ENCODE measurements at regions not wholly inside any gene's neighbourhood (a gene's known extent, or its start where the extent isn't known, plus 50 kb on each side); places are given as distances from the start of the nearest gene placed in this dataset.

DNA sequence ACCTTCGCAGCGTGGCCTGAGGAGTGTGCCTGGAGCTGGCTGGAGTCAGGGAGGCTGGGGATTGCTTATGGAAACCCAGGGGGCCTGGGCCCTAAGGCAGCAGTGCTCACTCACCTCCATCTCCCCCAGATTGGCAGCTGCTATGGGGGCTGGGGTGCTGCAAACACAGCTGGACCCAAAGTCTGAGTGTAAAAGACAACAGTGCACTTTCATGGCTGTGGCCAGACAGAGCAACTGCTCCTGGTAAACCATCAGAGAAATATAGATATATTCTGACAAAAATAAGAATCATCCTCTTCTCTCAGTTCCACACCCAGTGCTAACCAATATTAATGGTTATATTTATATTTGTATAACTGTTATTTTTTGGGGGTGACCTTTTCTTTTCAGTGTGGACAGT is 123.9 kb downstream of the TENT4A start:
- peaks cover 7% of the 10 kb centered on the region for H3K4me1 Mint-ChIP-seq
- peaks cover 6% of the 10 kb centered on the region for H3K36me3 Mint-ChIP-seq (ENCODE audit: low read depth)
- H3K9me3 Mint-ChIP-seq (ENCODE audit: low read depth), result peaks cover 8% of the 10 kb centered on the region
- no peak for DNase-seq
- POLR2A ChIA-PET, result no interaction called here
- no peak overlapping the region for H3K27ac Mint-ChIP-seq
- ATAC-seq, result no peak
- peaks cover 3% of the 10 kb centered on the region for H3K27me3 Mint-ChIP-seq
- CTCF ChIA-PET, result interaction anchor here (0.9 to 1.1 kb wide), 2 partner anchors 10 to 17 kb away, joined by 3 to 4 read pairs; no protein-coding TSS in a partner anchor
- intact Hi-C loops (cut with DNase I, micrococcal nuclease), result no loop called here
- no peak overlapping the region for H3K4me3 Mint-ChIP-seq

DNA sequence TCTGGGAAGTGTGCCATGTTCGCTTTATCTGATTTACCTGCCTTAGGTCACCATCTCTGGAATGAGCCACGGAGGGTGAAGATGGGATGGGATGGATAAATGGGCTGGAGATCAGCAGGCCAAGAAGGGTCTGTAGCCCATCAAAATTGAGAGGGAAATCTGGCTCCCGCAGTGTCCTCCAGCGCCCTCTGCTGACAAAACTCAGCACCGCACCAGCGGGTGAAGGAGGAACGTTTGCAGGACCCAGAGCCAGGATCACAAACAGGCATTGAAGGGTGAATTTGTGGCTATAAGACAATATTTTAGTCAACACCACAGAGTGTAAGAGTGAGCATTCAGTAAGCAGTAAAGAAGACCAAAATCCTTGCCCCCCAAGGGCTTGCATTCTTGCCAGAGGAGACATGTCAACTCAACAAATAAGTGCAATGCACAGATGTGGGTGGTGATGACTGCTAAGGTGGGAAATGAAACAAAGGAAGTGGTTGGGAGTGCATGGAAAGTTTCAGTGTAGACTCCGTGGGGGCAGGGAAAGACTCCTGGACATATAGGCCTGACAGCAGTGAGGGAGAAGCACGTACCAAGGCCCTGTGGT is 124.4 kb downstream of the TENT4A start:
- Mint-ChIP-seq H3K9me3 (ENCODE audit: low read depth) (peaks cover 8% of the 10 kb centered on the region), H3K27ac (no peak overlapping the region), H3K27me3 (no peaks in the 10 kb centered on the region), H3K4me1 (peaks cover 4% of the 10 kb centered on the region), H3K4me3 (no peak overlapping the region), H3K36me3 (ENCODE audit: low read depth) (peaks cover 6% of the 10 kb centered on the region)
- ATAC-seq (no peak), DNase-seq (peak; percentile 43)
- intact Hi-C loops (cut with DNase I, micrococcal nuclease), result no loop called here
- CTCF ChIA-PET, result no interaction called here
- POLR2A ChIA-PET, result no interaction called here

DNA sequence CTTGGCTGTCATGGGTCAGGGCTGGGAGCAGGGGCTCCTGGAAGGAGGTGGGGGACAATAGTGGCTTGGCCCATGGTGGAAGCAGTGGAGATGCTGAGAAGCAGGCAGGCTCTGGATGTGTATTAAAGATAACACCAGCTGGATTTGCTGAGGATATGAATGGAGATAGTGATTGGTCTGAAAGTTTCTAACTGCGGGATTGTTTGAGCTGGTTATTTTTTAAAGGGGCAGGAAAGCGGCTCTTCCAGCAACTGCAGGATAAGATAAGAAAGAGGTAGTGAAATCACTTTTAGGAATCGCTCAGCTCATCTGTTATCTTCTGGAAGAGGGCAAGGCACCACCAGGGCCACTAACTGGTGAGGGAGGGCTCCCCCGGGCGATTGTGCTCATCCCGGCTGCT is 125.5 kb downstream of the TENT4A start:
- ChIA-PET CTCF (no interaction called here), POLR2A (no interaction called here)
- Mint-ChIP-seq H3K27me3 (no peaks in the 10 kb centered on the region), H3K4me1 (no peaks in the 10 kb centered on the region), H3K27ac (no peak overlapping the region), H3K9me3 (ENCODE audit: low read depth) (peaks cover 8% of the 10 kb centered on the region), H3K36me3 (ENCODE audit: low read depth) (peaks cover 6% of the 10 kb centered on the region), H3K4me3 (no peak overlapping the region)
- no peak for ATAC-seq
- DNase-seq, result no peak
- intact Hi-C loops (cut with DNase I, micrococcal nuclease), result no loop called here

DNA sequence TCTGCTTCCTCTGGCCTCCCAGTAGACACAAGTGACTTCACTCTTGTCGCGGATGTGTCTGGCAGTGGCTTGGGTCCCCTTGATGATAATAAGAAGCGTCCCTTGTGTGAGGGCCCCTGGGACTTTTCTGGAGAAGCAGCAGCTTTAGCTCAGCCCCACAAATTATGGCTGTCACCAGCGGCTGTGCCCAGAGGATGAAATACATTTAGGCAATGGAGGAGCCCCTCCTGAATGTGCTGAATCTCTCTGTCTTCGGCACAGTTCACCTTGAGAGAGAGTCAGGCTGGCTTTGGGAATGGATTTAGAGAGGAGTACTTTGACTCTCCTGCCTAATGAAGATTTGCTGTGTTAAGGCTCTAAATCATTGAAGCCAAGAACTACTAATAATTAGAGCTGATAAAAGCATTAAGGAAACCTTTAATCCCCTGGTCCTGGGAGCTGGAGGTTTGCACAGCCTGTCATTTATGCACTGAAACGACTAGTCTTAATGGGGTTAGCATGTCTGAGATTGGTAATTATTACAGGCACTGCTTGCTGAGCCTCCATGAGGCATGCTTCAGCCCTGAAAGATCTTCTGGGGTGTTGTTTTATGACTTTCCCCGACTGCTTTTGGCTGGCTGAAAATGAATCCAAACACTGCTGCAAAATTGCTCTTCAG is 127.0 kb downstream of the TENT4A start:
- Mint-ChIP-seq H3K4me3 (no peak overlapping the region), H3K4me1 (no peaks in the 10 kb centered on the region), H3K9me3 (ENCODE audit: low read depth) (peaks cover 8% of the 10 kb centered on the region), H3K27me3 (no peaks in the 10 kb centered on the region), H3K36me3 (ENCODE audit: low read depth) (peaks cover 6% of the 10 kb centered on the region), H3K27ac (no peak overlapping the region)
- DNase-seq (no peak), ATAC-seq (no peak)
- intact Hi-C loops (cut with DNase I, micrococcal nuclease), result no loop called here
- ChIA-PET CTCF (no interaction called here), POLR2A (no interaction called here)

DNA sequence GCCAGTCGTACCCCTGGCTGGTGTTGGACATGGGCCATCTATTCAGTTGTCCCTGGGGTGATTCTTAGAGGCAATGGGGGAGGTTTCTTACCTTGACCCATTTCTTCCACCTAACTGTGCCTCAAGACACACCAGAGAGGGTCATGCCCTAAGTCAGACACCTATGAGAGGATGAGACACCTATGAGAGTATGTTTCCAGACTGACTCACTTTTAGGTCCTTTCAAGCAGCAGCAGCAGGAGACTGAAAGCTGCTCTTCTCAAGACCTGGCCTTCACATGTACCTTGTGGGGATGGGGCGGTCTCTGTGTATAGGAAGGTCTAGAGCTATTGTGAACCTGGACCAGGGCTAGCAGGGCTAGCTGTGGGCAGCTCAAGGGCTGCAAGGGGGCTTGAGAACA is 130.1 kb downstream of the TENT4A start:
- POLR2A ChIA-PET, result no interaction called here
- intact Hi-C loops (cut with DNase I, micrococcal nuclease), result no loop called here
- Mint-ChIP-seq H3K9me3 (ENCODE audit: low read depth) (no peaks in the 10 kb centered on the region), H3K27ac (no peak overlapping the region), H3K27me3 (no peaks in the 10 kb centered on the region), H3K36me3 (ENCODE audit: low read depth) (no peaks in the 10 kb centered on the region), H3K4me3 (no peak overlapping the region), H3K4me1 (peaks cover 9% of the 10 kb centered on the region)
- ATAC-seq, result peak; percentile 74
- no peak for DNase-seq
- CTCF ChIA-PET, result interaction anchor here (0.7 kb wide), 1 partner anchor 14 kb away, joined by 3 read pairs; no protein-coding TSS in a partner anchor

DNA sequence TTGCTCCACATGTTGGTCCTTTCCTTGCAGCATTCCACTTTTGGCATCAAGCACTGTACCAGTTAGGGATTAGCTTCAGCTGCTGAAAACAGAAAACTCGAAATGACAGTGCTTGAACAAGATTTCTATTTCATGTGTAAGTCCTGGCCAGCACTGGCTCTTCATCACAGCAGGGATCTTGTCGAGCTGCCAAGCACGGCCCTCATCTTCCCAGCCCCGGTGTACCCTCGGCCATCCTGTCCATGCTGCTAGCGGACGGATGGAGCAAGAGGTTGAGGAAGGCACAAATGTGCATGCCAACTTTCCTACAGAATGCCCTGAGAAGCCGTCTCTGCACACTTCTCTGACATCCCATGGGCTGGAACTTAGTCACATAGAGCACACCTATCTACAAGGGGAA is 130.6 kb downstream of the TENT4A start:
- CTCF ChIA-PET, result no interaction called here
- POLR2A ChIA-PET, result no interaction called here
- intact Hi-C loops (cut with DNase I, micrococcal nuclease), result no loop called here
- Mint-ChIP-seq H3K9me3 (ENCODE audit: low read depth) (no peaks in the 10 kb centered on the region), H3K27ac (no peak overlapping the region), H3K4me3 (no peak overlapping the region), H3K36me3 (ENCODE audit: low read depth) (no peaks in the 10 kb centered on the region), H3K4me1 (peaks cover 12% of the 10 kb centered on the region), H3K27me3 (no peaks in the 10 kb centered on the region)
- DNase-seq (no peak), ATAC-seq (no peak)

DNA sequence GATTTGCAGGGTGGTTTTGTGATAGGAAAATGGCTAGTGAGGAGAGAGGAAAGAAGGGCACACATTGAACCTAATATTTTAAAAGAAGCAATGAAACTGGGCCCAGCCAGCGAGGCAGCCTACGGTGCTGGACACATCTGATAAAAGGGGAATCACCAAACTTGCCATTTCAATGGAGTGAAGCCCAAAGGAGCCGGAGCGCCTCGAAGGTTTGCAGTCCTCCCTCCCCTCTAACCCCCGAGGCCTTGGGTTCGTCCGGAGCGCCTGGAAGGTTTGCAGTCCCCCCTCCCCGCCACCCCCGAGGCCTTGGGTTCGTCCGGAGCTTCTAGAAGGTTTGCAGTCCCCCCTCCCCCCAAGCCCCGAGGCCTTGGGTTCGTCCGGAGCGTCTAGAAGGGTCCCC is 132.6 kb downstream of the TENT4A start:
- intact Hi-C loops (cut with DNase I, micrococcal nuclease), result no loop called here
- Mint-ChIP-seq H3K27ac (no peak overlapping the region), H3K4me3 (no peak overlapping the region), H3K9me3 (ENCODE audit: low read depth) (no peaks in the 10 kb centered on the region), H3K36me3 (ENCODE audit: low read depth) (no peaks in the 10 kb centered on the region), H3K27me3 (no peaks in the 10 kb centered on the region), H3K4me1 (peaks cover 12% of the 10 kb centered on the region)
- DNase-seq, result no peak
- ChIA-PET POLR2A (no interaction called here), CTCF (interaction anchor here (0.7 kb wide), 1 partner anchor 1031 kb away, joined by 4 read pairs; no protein-coding TSS in a partner anchor)
- no peak for ATAC-seq

DNA sequence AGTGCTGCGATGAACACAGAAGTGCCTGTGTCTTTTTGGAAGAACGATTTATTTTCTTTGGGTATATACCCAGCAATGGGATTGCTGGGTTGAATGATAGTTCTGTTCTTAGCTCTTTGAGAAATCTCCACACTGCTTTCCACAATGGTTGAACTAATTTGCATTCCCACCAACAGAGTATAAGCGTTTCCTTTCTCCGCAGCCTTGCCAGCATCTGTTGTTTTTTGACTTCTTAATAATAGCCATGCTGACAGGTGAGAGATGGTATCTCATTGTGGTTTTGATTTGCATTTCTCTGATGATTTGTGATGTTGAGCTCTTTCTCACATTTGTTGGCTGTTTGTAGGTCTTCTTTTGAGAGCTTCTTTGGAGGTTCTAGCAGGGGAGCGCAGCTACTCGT is 134.6 kb downstream of the TENT4A start:
- H3K4me1 Mint-ChIP-seq, result peaks cover 12% of the 10 kb centered on the region
- H3K27me3 Mint-ChIP-seq, result peaks cover 1% of the 10 kb centered on the region
- DNase-seq (no peak), ATAC-seq (no peak)
- intact Hi-C loops (cut with DNase I, micrococcal nuclease), result no loop called here
- H3K4me3 Mint-ChIP-seq, result no peak overlapping the region
- peaks cover 3% of the 10 kb centered on the region for H3K9me3 Mint-ChIP-seq (ENCODE audit: low read depth)
- ChIA-PET POLR2A (no interaction called here), CTCF (interaction anchor here (0.7 to 1.5 kb wide), 3 partner anchors 11 to 28 kb away, joined by 3 to 6 read pairs (median 4); no protein-coding TSS in a partner anchor)
- H3K27ac Mint-ChIP-seq, result no peak overlapping the region
- peaks cover 4% of the 10 kb centered on the region for H3K36me3 Mint-ChIP-seq (ENCODE audit: low read depth)

DNA sequence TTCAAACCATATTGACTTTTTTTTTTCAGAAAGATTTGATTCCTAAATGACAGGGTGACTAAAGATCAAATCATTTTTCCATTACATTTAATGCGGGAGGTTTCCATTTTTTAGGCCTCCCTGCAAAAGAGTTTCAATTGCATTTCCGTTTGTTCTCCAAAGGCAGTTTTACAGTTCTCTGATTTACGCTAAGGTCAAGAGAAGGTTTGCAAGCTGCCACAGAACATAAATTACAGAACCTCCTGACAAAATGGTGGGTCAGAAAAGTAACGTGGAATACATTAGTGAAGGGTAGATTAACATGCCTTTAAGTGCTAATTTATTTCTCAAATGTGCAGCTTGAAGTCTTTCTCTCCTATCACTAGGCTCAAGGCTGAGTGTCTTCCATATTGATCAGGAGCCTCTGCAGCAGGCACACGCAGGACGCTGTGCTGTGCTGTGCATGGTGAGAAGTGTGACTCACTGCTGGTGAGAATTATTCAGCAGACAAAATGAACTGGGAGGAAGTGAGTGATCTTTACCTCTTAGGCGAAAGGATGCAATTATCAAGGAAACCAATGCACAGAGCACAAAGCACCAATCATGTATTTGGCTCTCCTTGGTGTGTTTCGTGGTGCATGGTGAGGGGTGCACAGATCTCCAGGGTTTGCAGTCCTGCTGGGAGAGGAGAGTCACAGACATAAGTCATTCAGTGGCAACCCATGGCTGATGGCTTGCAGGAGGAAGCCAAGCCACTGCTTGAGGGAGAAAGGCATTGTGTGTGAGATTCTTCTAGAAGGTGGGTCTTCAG is 136.3 kb downstream of the TENT4A start:
- intact Hi-C loops (cut with DNase I, micrococcal nuclease), result loop anchor here (1.0 kb wide), 1 partner anchor 20 kb away; no protein-coding TSS in a partner anchor
- peaks cover 1% of the 10 kb centered on the region for H3K27me3 Mint-ChIP-seq
- H3K4me3 Mint-ChIP-seq, result no peak overlapping the region
- H3K36me3 Mint-ChIP-seq (ENCODE audit: low read depth), result peaks cover 7% of the 10 kb centered on the region
- no peak overlapping the region for H3K27ac Mint-ChIP-seq
- peaks cover 10% of the 10 kb centered on the region for H3K9me3 Mint-ChIP-seq (ENCODE audit: low read depth)
- ATAC-seq (peak; percentile 99), DNase-seq (peak; percentile 62)
- CTCF ChIA-PET, result no interaction called here
- H3K4me1 Mint-ChIP-seq, result peaks cover 12% of the 10 kb centered on the region
- POLR2A ChIA-PET, result no interaction called here

DNA sequence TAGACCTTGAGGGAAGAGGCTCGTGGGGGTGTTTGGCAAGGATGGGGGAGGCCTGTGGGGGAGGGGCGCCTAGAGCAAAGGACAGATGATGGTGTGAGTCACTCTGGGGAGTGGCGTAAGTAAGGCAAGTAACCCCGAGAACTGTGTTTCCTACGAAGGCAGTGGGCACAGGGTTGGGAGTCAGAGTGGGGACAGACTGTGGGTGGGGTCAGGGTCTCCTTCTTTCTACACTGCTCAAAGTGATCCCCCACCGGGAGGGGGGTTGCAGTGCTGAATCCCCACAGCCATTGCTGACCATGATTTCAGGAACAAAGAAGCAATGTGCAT is 136.8 kb downstream of the TENT4A start:
- ChIA-PET CTCF (no interaction called here), POLR2A (no interaction called here)
- ATAC-seq, result peak; percentile 45
- Mint-ChIP-seq H3K4me3 (no peak overlapping the region), H3K4me1 (peaks cover 12% of the 10 kb centered on the region), H3K9me3 (ENCODE audit: low read depth) (peaks cover 10% of the 10 kb centered on the region), H3K36me3 (ENCODE audit: low read depth) (peaks cover 7% of the 10 kb centered on the region), H3K27ac (no peak overlapping the region), H3K27me3 (peaks cover 1% of the 10 kb centered on the region)
- intact Hi-C loops (cut with DNase I, micrococcal nuclease), result no loop called here
- DNase-seq, result no peak

DNA sequence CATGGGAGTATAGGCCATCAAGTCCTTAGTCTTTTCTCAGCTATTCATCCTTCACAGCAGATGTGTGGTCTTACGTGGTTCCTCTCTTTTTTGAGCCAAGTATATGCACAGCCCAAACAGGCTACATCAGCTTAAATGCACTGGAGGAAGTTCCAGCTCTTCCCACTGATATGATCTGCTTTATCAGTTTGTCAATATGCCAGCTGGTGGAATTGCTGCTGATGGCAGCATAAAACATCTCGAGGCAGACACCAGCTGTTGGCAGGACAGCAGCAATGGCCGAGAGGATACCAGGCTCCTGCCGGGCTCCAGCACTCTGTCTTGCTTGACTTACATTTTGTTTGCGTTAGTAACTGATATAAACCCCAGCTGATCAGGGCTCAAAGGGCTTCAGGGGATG is 143.4 kb downstream of the TENT4A start:
- Mint-ChIP-seq H3K27me3 (peaks cover 3% of the 10 kb centered on the region), H3K27ac (no peak overlapping the region), H3K4me1 (no peaks in the 10 kb centered on the region), H3K4me3 (no peak overlapping the region), H3K9me3 (ENCODE audit: low read depth) (peaks cover 10% of the 10 kb centered on the region), H3K36me3 (ENCODE audit: low read depth) (peaks cover 7% of the 10 kb centered on the region)
- POLR2A ChIA-PET, result no interaction called here
- DNase-seq, result no peak
- no peak for ATAC-seq
- CTCF ChIA-PET, result interaction anchor here (0.6 kb wide), 2 partner anchors 10 to 684 kb away, joined by 3 read pairs; no protein-coding TSS in a partner anchor
- intact Hi-C loops (cut with DNase I, micrococcal nuclease), result no loop called here

DNA sequence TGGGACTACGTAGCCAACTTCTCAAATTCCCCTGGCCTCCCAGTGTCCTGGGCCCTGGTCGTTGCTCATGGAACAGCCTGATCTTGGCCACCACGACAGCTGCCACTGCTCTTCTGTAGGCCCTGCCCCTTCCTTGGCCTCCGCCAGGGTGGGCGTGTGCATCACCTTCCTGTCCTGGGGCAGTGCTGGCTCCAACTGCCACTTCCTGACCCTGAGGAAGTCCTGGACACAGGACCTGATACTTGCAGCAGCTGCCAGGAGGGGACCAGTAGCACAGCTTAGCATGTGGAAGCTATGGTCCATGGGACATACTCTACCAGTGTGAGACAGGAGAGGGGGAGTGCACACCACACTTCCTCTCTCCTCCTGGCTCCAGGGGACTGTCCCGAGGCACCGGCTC is 145.2 kb downstream of the TENT4A start:
- H3K4me1 Mint-ChIP-seq, result no peaks in the 10 kb centered on the region
- CTCF ChIA-PET, result no interaction called here
- POLR2A ChIA-PET, result no interaction called here
- no peaks in the 10 kb centered on the region for H3K36me3 Mint-ChIP-seq (ENCODE audit: low read depth)
- intact Hi-C loops (cut with DNase I, micrococcal nuclease), result no loop called here
- peaks cover 13% of the 10 kb centered on the region for H3K9me3 Mint-ChIP-seq (ENCODE audit: low read depth)
- DNase-seq (no peak), ATAC-seq (no peak)
- H3K27ac Mint-ChIP-seq, result no peak overlapping the region
- H3K27me3 Mint-ChIP-seq, result peaks cover 2% of the 10 kb centered on the region
- no peak overlapping the region for H3K4me3 Mint-ChIP-seq

All from activated CD4-positive, alpha-beta T cell treated with anti-CD3 and anti-CD28 coated beads for 36 hours (primary cell).